Central memory CD8-positive, alpha-beta T cell (primary cell): ENCODE measurements at regions not wholly inside any gene's neighbourhood (a gene's known extent, or its start where the extent isn't known, plus 50 kb on each side); places are given as distances from the start of the nearest gene placed in this dataset.
"Not testable (repeated sequence)": the region's sequence is repeated elsewhere in the genome, so short reads cannot be mapped to it uniquely, and the experiment has no call there.

Source experiments
- ATAC-seq: fragments of 150-1000 bp; cut with Tn5 transposase; replicated peaks from 2 replicates; pipeline ENCODE4 v1.10.0; 2022; ENCODE audit warnings: mild to moderate bottlenecking, moderate FRiP score, moderate number of reproducible peaks; ENCODE audit not compliant: poor library complexity, severe bottlenecking; ENCODE audit errors: extremely low read depth
- DNase-seq, 2 donors: peaks; one replicate each; pipeline ENCODE4 v3.0.0; 2021; ENCODE audit warnings: low spot score in 2 of 2
- H3K27ac Mint-ChIP-seq: one replicate; pipeline ENCODE4 v1.8.0; 2022; ENCODE audit warnings: low read depth, mild to moderate bottlenecking, moderate library complexity, mixed read lengths
- H3K27me3 Mint-ChIP-seq: one replicate; pipeline ENCODE4 v1.8.0; 2022; ENCODE audit warnings: mixed read lengths
- H3K36me3 Mint-ChIP-seq: one replicate; pipeline ENCODE4 v1.8.0; 2022; ENCODE audit warnings: mild to moderate bottlenecking, moderate library complexity, mixed read lengths; ENCODE audit not compliant: insufficient read depth
- H3K4me1 Mint-ChIP-seq: one replicate; pipeline ENCODE4 v1.8.0; 2022; ENCODE audit warnings: mixed read lengths
- H3K4me3 Mint-ChIP-seq: one replicate; pipeline ENCODE4 v1.8.0; 2022; ENCODE audit warnings: mild to moderate bottlenecking, moderate library complexity, mixed read lengths
- H3K9me3 Mint-ChIP-seq: one replicate; pipeline ENCODE4 v1.8.0; 2022; ENCODE audit warnings: mixed read lengths

DNA sequence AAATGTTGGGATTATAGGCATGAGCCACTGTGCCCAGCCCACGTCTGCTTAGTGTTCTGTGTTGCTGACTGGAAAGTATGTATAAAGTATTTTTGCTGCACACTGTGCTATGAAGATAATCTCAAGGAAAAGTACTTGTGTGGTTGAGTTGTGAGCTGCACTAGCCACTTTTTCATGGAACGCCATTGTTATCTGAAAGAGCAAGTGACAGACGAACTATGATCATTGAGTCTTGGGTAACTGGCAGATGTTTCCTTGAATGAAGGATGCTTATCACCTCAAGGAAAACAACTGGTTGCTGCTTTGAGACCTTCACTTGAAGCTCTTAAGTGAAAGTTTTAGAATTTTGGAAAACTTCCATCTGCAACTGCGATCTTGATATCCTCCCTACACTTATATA is 82.2 kb upstream of the KCTD1 start:
- Mint-ChIP-seq H3K4me1 (no peaks in the 10 kb centered on the region), H3K36me3 (no peaks in the 10 kb centered on the region), H3K9me3 (peaks cover 4% of the 10 kb centered on the region), H3K4me3 (no peak overlapping the region), H3K27ac (no peak overlapping the region), H3K27me3 (peaks cover 24% of the 10 kb centered on the region)
- DNase-seq (no peak), ATAC-seq (no peak)

GRCh38 chr18:26628017-26628416 is 79.7 kb upstream of the KCTD1 start:
- H3K27ac Mint-ChIP-seq: no peak overlapping the region
- peaks cover 17% of the 10 kb centered on the region for H3K9me3 Mint-ChIP-seq
- DNase-seq (no peak), ATAC-seq (no peak)
- no peak overlapping the region for H3K4me3 Mint-ChIP-seq
- H3K4me1 Mint-ChIP-seq: no peaks in the 10 kb centered on the region
- peaks cover 34% of the 10 kb centered on the region for H3K27me3 Mint-ChIP-seq
- no peaks in the 10 kb centered on the region for H3K36me3 Mint-ChIP-seq

GRCh38 chr18:26624443-26624842 is 76.1 kb upstream of the KCTD1 start:
- ATAC-seq (no peak), DNase-seq (no peak)
- Mint-ChIP-seq H3K36me3 (no peaks in the 10 kb centered on the region), H3K4me3 (no peak overlapping the region), H3K4me1 (no peaks in the 10 kb centered on the region), H3K27ac (no peak overlapping the region), H3K27me3 (peaks cover 41% of the 10 kb centered on the region), H3K9me3 (peaks cover 17% of the 10 kb centered on the region)

GRCh38 chr18:26623314-26623713 is 75.0 kb upstream of the KCTD1 start:
- not testable (repeated sequence) for DNase-seq, H3K4me1 Mint-ChIP-seq, H3K36me3 Mint-ChIP-seq, ATAC-seq, H3K27ac Mint-ChIP-seq, H3K4me3 Mint-ChIP-seq
- H3K9me3 Mint-ChIP-seq: peaks cover 17% of the 10 kb centered on the region
- peaks cover 29% of the 10 kb centered on the region for H3K27me3 Mint-ChIP-seq

DNA sequence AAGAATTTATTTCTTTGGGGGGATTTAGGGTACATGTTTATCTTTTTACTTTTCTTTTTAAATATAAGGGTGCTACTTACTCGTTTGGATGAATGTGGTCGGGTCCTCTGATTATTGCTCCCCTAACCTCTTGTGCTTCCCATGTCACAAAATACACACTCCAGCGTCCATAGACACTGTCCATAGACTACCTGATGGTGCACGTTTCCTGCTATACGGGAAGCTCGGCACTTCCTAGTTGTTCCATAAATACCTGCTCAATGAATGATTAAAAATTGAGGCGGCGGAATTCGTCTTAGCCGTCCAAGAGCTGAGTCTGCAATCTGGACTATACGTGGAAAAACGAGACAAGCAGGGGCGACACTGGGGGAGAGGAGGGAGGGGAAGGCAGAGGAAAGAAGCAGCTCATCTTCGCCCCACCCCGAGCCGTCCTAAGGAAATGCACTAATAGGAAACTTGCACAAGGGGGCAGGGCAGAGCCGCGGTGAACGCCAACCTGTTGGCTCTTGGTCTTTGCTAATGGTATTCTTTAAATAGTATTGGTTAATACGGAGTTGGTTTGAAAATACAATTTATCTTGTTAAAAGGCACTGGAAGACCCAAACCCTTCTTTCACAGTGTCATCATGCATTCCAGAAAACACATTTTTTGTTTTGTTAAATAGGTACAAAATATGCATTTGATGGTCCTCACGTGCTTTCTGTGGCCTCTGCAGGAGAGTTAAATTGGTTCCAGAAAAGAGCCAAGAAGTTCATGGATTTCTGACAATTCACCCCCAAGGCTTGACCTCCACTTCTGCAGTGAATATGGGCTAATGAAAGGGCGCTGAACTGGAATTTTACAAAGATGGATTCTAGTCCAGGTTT is 73.0 kb upstream of the KCTD1 start:
- no peak for DNase-seq
- Mint-ChIP-seq H3K27ac (no peak overlapping the region), H3K36me3 (no peaks in the 10 kb centered on the region), H3K4me3 (peak overlapping the region; percentile 62), H3K9me3 (peaks cover 17% of the 10 kb centered on the region), H3K4me1 (no peaks in the 10 kb centered on the region), H3K27me3 (peaks cover 17% of the 10 kb centered on the region)
- peak; percentile 40 for ATAC-seq

GRCh38 chr18:26619350-26619749 is 71.0 kb upstream of the KCTD1 start:
- Mint-ChIP-seq H3K9me3 (peaks cover 6% of the 10 kb centered on the region), H3K27ac (no peak overlapping the region), H3K27me3 (peaks cover 21% of the 10 kb centered on the region), H3K4me1 (no peaks in the 10 kb centered on the region), H3K4me3 (no peak overlapping the region), H3K36me3 (no peaks in the 10 kb centered on the region)
- no peak for DNase-seq
- no peak for ATAC-seq

GRCh38 chr18:26618135-26618534 is 69.8 kb upstream of the KCTD1 start:
- Mint-ChIP-seq H3K27ac (no peak overlapping the region), H3K4me3 (no peak overlapping the region), H3K4me1 (no peaks in the 10 kb centered on the region), H3K36me3 (no peaks in the 10 kb centered on the region), H3K9me3 (no peaks in the 10 kb centered on the region), H3K27me3 (peaks cover 22% of the 10 kb centered on the region)
- DNase-seq (no peak), ATAC-seq (no peak)

DNA sequence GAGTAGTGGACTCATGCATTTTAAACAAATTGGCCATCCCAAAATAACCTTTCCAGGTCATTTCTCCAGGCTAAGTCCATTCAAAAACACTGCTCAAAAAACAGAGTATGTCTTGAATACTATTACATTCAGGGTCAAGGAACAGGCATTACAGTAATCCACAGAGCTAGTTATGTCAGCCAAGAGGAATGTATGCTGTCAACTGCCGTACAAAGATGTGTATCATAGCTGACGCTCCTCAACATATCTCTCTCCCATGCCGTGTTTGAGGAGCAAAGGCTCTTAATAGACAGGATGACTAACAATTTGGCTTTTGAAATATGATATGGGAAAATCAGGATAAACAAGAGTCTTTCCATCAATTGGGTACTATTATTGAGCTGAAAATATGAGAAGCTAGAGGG is 68.8 kb upstream of the KCTD1 start:
- Mint-ChIP-seq H3K27ac (no peak overlapping the region), H3K4me3 (no peak overlapping the region), H3K9me3 (no peaks in the 10 kb centered on the region), H3K27me3 (peaks cover 18% of the 10 kb centered on the region), H3K36me3 (no peaks in the 10 kb centered on the region), H3K4me1 (no peaks in the 10 kb centered on the region)
- ATAC-seq (no peak), DNase-seq (no peak)

DNA sequence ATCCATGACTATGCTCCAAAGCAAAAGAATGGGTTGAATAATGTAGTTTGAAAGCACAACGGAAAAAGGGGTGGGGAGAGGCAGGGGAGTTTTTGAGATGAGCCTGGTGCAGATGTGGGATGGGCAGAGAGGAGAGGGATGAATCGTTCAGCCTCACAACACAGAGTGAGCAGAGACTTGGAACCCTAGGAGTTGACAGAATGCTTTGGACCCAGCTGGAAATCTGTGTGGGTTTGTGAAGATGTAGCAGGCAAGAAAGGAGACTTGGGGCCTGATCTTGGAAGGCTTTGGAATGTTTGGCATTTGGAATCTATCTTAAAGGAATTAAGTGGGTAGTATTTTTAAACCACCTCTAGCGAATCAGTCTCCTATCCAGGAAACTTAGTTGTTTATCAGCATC is 66.0 kb upstream of the KCTD1 start:
- Mint-ChIP-seq H3K27me3 (peaks cover 39% of the 10 kb centered on the region), H3K36me3 (no peaks in the 10 kb centered on the region), H3K27ac (no peak overlapping the region), H3K4me1 (no peaks in the 10 kb centered on the region), H3K4me3 (no peak overlapping the region), H3K9me3 (no peaks in the 10 kb centered on the region)
- ATAC-seq: no peak
- no peak for DNase-seq
